SU-DHL-6 (cell line): ENCODE measurements at regions not wholly inside any gene's neighbourhood (a gene's known extent, or its start where the extent isn't known, plus 50 kb on each side); places are given as distances from the start of the nearest gene placed in this dataset.

Experiments used
- H2AFZ ChIP-seq: fragments of 200-600 bp; sonication (generic); 2 replicates; pipeline ENCODE4 v1.6.1; 2014; ENCODE audit warnings: low read depth, mild to moderate bottlenecking, moderate library complexity, mixed read lengths, antibody characterized with exemption, low read length; ENCODE audit not compliant: severe bottlenecking
- H3F3A ChIP-seq: fragments of 200-600 bp; shearing (Covaris generic); 2 replicates; pipeline ENCODE4 v1.6.0; 2016; ENCODE audit warnings: antibody characterized with exemption, mild to moderate bottlenecking; ENCODE audit not compliant: insufficient read depth
- H3K27ac ChIP-seq: fragments of 200-600 bp; sonication (generic); 2 replicates; pipeline ENCODE4 v1.5.1; 2016; ENCODE audit warnings: low read depth, mild to moderate bottlenecking, low read length, moderate library complexity, mixed read lengths
- H3K27me3 ChIP-seq: fragments of 200-600 bp; sonication (generic), shearing (Covaris generic); 2 replicates; pipeline ENCODE4 v1.6.0; 2014; ENCODE audit warnings: mild to moderate bottlenecking, low read length
- H3K36me3 ChIP-seq: fragments of 200-600 bp; sonication (generic); 2 replicates; pipeline ENCODE4 v1.6.1; 2014; ENCODE audit warnings: mild to moderate bottlenecking, low read length, mixed read lengths
- H3K4me2 ChIP-seq: fragments of 300-600, 200-600 bp; shearing (Covaris generic), sonication (generic); 2 replicates; pipeline ENCODE4 v1.6.0; 2014; ENCODE audit warnings: low read length, low read depth, mild to moderate bottlenecking; ENCODE audit not compliant: poor library complexity, severe bottlenecking
- H3K4me3 ChIP-seq: fragments of 200-600 bp; sonication (generic); 2 replicates; pipeline ENCODE4 v1.5.1; 2014; ENCODE audit warnings: antibody characterized with exemption, low read length, mild to moderate bottlenecking, mixed read lengths; ENCODE audit not compliant: insufficient read depth, poor library complexity, severe bottlenecking
- H3K79me2 ChIP-seq: fragments of 200-600 bp; sonication (generic); 2 replicates; pipeline ENCODE4 v1.6.1; 2014; ENCODE audit warnings: mild to moderate bottlenecking, low read length, moderate library complexity; ENCODE audit not compliant: insufficient read depth
- H3K9ac ChIP-seq: fragments of 200-600 bp; sonication (generic); 2 replicates; pipeline ENCODE4 v1.7.0; 2014; ENCODE audit warnings: mild to moderate bottlenecking, low read length
- H3K9me2 ChIP-seq: fragments of 200-600 bp; sonication (generic); replicated peaks from 2 replicates; pipeline ENCODE4 v1.6.1; 2014; ENCODE audit warnings: low read length; ENCODE audit not compliant: insufficient read depth
- H3K9me3 ChIP-seq: fragments of 200-600 bp; sonication (generic); 2 replicates; pipeline ENCODE4 v1.6.1; 2014; ENCODE audit warnings: low read length, mixed read lengths; ENCODE audit not compliant: insufficient read depth
- H4K20me1 ChIP-seq: fragments of 200-600 bp; sonication (generic); 2 replicates; pipeline ENCODE4 v1.6.1; 2014; ENCODE audit warnings: low read depth, mild to moderate bottlenecking, antibody characterized with exemption, low read length, moderate library complexity, mixed read lengths
- EZH2phosphoT487 ChIP-seq: fragments of 200-600 bp; sonication (generic), shearing (Covaris generic); conservative IDR thresholded peaks from 2 replicates; pipeline ENCODE4 v1.6.1; 2018; ENCODE audit warnings: mild to moderate bottlenecking, antibody characterized with exemption, low read length, moderate library complexity, mixed read lengths
- TF ChIP-seq, protein P1 (sequence below): fragments of 200-600 bp; sonication (generic); IDR thresholded peaks from one replicate; pipeline ENCODE4 v1.5.1; 2017; ENCODE audit warnings: antibody characterized with exemption, mild to moderate bottlenecking, low read length, moderate library complexity; ENCODE audit not compliant: insufficient read depth, poor library complexity, severe bottlenecking

DNA sequence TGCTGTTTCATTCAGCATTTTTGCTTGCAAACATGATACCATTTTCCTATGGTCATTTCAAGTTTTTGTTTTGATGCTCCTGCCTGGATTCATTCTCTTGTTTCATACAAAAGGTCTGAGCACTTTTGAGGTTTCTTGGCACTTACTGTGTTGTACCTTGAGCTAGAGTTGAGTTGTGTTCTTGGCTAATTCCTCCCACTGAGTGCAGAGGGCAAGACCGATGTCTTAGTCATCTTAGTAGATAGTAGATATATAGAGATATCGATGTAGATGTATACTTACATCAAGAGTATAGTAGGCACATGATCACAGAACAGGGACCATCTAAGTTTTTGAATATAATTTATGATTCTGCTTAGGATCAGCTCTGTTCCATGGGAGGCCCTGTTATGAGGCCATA is 366.6 kb downstream of the OSTF1 start:
- no peak overlapping the region for H3K4me3 ChIP-seq
- H3K27me3 ChIP-seq, result no peaks in the 10 kb centered on the region

DNA sequence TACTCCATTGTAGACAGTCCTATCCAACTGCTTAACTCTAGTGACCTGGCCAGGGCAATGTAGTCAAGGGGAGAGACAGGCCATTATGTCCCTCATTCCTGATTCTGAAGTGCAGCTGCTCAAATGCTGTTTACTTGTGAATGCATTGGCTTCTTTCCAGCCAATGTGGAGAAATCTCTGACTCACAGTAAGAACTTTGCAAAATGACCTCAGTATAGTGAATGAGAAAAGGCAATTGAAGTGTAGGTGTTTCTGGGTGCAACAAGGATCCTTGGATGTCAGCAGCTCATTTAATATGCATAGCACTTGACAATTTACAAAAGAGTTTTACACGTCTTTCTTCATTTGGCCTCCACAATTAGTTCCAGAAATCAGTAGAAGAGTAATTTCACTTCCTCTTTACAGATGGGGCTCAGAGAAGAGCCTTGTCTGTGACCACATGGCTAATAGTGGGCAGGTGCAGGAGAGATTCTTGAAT is 367.2 kb downstream of the OSTF1 start:
- no peaks in the 10 kb centered on the region for H4K20me1 ChIP-seq
- no peak overlapping the region for H3K4me2 ChIP-seq
- no peaks in the 10 kb centered on the region for H3K9me3 ChIP-seq
- H3K4me3 ChIP-seq, result no peak overlapping the region
- H3K36me3 ChIP-seq, result no peaks in the 10 kb centered on the region
- H2AFZ ChIP-seq, result no peak overlapping the region
- no peaks in the 10 kb centered on the region for H3F3A ChIP-seq
- no peaks in the 10 kb centered on the region for H3K27me3 ChIP-seq
- no peaks in the 10 kb centered on the region for H3K9me2 ChIP-seq
- H3K79me2 ChIP-seq, result no peaks in the 10 kb centered on the region
- H3K27ac ChIP-seq, result no peak overlapping the region
- H3K9ac ChIP-seq, result no peak overlapping the region
- TF ChIP-seq EZH2phosphoT487, result no peak
- TF ChIP-seq, protein P1, sequence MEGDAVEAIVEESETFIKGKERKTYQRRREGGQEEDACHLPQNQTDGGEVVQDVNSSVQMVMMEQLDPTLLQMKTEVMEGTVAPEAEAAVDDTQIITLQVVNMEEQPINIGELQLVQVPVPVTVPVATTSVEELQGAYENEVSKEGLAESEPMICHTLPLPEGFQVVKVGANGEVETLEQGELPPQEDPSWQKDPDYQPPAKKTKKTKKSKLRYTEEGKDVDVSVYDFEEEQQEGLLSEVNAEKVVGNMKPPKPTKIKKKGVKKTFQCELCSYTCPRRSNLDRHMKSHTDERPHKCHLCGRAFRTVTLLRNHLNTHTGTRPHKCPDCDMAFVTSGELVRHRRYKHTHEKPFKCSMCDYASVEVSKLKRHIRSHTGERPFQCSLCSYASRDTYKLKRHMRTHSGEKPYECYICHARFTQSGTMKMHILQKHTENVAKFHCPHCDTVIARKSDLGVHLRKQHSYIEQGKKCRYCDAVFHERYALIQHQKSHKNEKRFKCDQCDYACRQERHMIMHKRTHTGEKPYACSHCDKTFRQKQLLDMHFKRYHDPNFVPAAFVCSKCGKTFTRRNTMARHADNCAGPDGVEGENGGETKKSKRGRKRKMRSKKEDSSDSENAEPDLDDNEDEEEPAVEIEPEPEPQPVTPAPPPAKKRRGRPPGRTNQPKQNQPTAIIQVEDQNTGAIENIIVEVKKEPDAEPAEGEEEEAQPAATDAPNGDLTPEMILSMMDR, result no peak

More for the DNA sequence above, 366.6 kb downstream of the OSTF1 start:
- Histone ChIP-seq H3K27ac (no peak overlapping the region), H3K4me2 (no peak overlapping the region), H2AFZ (no peak overlapping the region), H3F3A (no peaks in the 10 kb centered on the region), H3K79me2 (no peaks in the 10 kb centered on the region), H4K20me1 (no peaks in the 10 kb centered on the region), H3K9me2 (no peaks in the 10 kb centered on the region), H3K9ac (no peak overlapping the region), H3K9me3 (no peaks in the 10 kb centered on the region), H3K36me3 (no peaks in the 10 kb centered on the region)
- no peak for TF ChIP-seq EZH2phosphoT487
- TF ChIP-seq, protein P1, result no peak

DNA sequence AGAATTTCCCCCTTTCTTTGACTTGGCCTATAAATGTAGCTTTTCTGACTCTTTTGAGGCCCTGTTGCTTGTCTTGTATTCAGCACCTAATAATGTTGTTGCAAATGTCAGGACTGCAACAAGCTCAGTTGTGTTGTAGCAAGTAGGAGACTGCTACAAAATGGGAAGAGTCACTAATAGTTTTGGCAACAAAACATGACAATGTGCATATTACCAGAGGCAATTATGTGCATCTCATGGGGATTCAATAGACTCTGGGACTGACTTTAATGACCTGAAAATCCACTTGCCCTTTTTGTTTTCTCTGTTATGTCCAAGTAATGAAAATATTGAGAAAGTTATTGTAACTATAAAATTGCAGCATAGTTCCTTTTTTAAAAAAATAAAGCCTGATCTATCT is 368.4 kb downstream of the OSTF1 start:
- Histone ChIP-seq H3K9me3 (no peaks in the 10 kb centered on the region), H3K4me3 (no peak overlapping the region), H3K36me3 (no peaks in the 10 kb centered on the region), H3K4me2 (no peak overlapping the region), H3K9ac (no peak overlapping the region), H3K9me2 (no peaks in the 10 kb centered on the region), H3K27me3 (no peaks in the 10 kb centered on the region), H4K20me1 (no peaks in the 10 kb centered on the region), H3F3A (no peaks in the 10 kb centered on the region), H3K27ac (no peak overlapping the region), H2AFZ (no peak overlapping the region), H3K79me2 (no peaks in the 10 kb centered on the region)
- TF ChIP-seq, protein P1, result no peak
- no peak for TF ChIP-seq EZH2phosphoT487
